Peyer's patch (tissue), 4 donors: ENCODE measurements at regions not wholly inside any gene's neighbourhood (a gene's known extent, or its start where the extent isn't known, plus 50 kb on each side); places are given as distances from the start of the nearest gene placed in this dataset.

ENCODE experiments used
- DNase-seq, 3 donors: peaks; one replicate each; pipeline ENCODE4 v3.0.0-alpha.2; 2017 to 2019
- H3K27ac ChIP-seq, 4 donors: fragments of 200-600 bp; sonication (generic); one replicate each; pipeline ENCODE4 v1.5.1; 2016 to 2019
- H3K27me3 ChIP-seq, 2 donors: fragments of 200-600 bp; sonication (generic); one replicate each; pipeline ENCODE4 v1.5.1; 2019
- H3K36me3 ChIP-seq, 3 donors: fragments of 200-600 bp; sonication (generic); one replicate each; pipeline ENCODE4 v1.5.1; 2016 to 2019
- H3K4me1 ChIP-seq, 4 donors: fragments of 200-600 bp; sonication (generic); one replicate each; pipeline ENCODE4 v1.5.1; 2016 to 2019
- H3K4me3 ChIP-seq, 4 donors: fragments of 200-600 bp; sonication (generic); 1 replicate in 3 of 4; 2 replicates in 1 of 4; pipeline ENCODE4 v1.5.1; 2016 to 2019; ENCODE audit warnings: mild to moderate bottlenecking in 1 of 4
- H3K9me3 ChIP-seq, 4 donors: fragments of 200-600 bp; sonication (generic); one replicate each; pipeline ENCODE4 v1.5.1; 2016 to 2019; ENCODE audit warnings: mild to moderate bottlenecking in 1 of 4
- POLR2A ChIP-seq, 2 donors: fragments of 450-650 bp; IDR thresholded peaks; one replicate each; pipeline ENCODE4 v1.5.1; 2017; ENCODE audit warnings: antibody characterized with exemption in 2 of 2, mild to moderate bottlenecking in 2 of 2, moderate library complexity in 2 of 2
- TF ChIP-seq, protein P1 (sequence below), 6 experiments: fragments of 450-650 bp in 4 of 6; fragments of 200-600 bp in 2 of 6; sonication (generic) in 1 of 6; IDR thresholded peaks; one replicate each; pipeline ENCODE4 v1.5.1; 2017 to 2019; ENCODE audit warnings: antibody characterized with exemption in 6 of 6, mild to moderate bottlenecking in 3 of 6, moderate library complexity in 1 of 6

DNA sequence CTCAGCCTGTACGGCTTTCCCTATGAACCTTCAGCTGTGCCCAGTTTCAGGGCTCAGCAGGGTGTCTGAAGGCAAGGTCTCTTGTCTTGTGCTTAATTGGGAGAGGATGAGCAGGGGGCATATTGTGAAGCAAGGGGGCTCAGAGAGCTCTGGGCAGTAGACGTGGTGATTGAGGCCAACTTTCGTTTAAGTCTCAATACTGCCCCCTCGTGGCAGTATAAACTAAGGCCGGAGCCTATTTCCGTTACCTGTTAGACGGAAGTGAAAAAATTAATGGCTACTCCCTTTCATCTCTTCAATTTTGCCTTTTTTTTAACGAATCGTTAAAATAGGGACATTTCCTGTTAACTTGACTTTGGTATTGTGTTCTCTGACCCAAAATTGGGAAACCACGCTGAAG lies 193.4 kb downstream of the TDRD15 start:
- H3K9me3 ChIP-seq, result no peaks in the 10 kb centered on the region
- DNase-seq, result peak in 1 of 3 donors; percentile 78
- H3K4me3 ChIP-seq, result no peak overlapping the region
- TF ChIP-seq POLR2A (IDR thresholded peaks at IDR 0.05), result no peak
- TF ChIP-seq, protein P1, sequence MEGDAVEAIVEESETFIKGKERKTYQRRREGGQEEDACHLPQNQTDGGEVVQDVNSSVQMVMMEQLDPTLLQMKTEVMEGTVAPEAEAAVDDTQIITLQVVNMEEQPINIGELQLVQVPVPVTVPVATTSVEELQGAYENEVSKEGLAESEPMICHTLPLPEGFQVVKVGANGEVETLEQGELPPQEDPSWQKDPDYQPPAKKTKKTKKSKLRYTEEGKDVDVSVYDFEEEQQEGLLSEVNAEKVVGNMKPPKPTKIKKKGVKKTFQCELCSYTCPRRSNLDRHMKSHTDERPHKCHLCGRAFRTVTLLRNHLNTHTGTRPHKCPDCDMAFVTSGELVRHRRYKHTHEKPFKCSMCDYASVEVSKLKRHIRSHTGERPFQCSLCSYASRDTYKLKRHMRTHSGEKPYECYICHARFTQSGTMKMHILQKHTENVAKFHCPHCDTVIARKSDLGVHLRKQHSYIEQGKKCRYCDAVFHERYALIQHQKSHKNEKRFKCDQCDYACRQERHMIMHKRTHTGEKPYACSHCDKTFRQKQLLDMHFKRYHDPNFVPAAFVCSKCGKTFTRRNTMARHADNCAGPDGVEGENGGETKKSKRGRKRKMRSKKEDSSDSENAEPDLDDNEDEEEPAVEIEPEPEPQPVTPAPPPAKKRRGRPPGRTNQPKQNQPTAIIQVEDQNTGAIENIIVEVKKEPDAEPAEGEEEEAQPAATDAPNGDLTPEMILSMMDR (IDR thresholded peaks at IDR 0.05), result peak in 4 of 6 experiments; percentile 60 to 75 (median 74)
- no peak overlapping the region for H3K27ac ChIP-seq
- no peaks in the 10 kb centered on the region for H3K27me3 ChIP-seq
- no peaks in the 10 kb centered on the region for H3K4me1 ChIP-seq
- no peaks in the 10 kb centered on the region for H3K36me3 ChIP-seq

DNA sequence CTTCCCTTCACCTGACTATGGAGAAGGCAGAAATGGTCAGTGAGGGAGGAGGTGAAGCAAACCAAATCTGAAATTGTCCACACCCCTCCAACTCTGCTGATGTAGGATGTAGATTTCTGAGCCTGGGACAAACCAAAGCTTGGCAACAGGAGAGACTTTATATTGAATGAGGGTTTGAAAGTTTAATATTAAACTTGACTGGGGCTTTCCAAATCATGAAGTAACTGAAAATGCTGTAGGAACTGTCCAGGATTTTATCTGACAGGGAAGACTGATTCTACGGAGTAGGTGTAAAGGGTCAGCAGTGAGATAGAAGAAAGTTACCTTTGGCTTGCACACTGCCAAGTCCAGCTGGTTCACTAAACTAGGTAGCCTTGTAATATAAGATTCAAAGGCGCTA lies 194.5 kb downstream of the TDRD15 start:
- DNase-seq, result no peak
- TF ChIP-seq POLR2A (IDR thresholded peaks at IDR 0.05), result no peak
- TF ChIP-seq, protein P1 (IDR thresholded peaks at IDR 0.05), result no peak
- Histone ChIP-seq H3K27ac (no peak overlapping the region), H3K36me3 (no peaks in the 10 kb centered on the region), H3K4me1 (no peaks in the 10 kb centered on the region), H3K9me3 (no peaks in the 10 kb centered on the region), H3K4me3 (no peak overlapping the region), H3K27me3 (no peaks in the 10 kb centered on the region)

DNA sequence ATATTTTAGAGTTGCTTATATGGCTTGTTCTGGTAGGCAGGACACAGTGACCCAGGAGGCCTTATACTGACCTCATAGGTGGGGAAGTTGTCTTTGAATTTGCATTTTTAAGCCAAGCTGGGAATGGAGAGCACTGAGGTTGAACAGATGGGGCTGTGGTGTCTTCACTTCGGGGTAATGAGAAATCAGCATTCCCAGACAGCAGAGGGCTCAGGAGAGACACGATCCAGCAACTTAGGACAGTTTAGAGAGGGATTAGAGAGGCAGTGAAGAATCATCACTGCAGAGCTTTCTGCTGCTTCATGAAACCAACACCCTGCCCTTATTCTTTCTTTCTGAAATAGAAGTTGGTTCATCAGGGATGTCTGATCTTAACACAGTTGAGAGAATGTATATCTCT lies 202.4 kb downstream of the TDRD15 start:
- Histone ChIP-seq H3K4me1 (no peaks in the 10 kb centered on the region), H3K4me3 (no peak overlapping the region), H3K27ac (no peak overlapping the region), H3K9me3 (no peaks in the 10 kb centered on the region), H3K36me3 (no peaks in the 10 kb centered on the region), H3K27me3 (no peaks in the 10 kb centered on the region)
- TF ChIP-seq POLR2A (IDR thresholded peaks at IDR 0.05), result no peak
- TF ChIP-seq, protein P1 (IDR thresholded peaks at IDR 0.05), result no peak
- no peak for DNase-seq

DNA sequence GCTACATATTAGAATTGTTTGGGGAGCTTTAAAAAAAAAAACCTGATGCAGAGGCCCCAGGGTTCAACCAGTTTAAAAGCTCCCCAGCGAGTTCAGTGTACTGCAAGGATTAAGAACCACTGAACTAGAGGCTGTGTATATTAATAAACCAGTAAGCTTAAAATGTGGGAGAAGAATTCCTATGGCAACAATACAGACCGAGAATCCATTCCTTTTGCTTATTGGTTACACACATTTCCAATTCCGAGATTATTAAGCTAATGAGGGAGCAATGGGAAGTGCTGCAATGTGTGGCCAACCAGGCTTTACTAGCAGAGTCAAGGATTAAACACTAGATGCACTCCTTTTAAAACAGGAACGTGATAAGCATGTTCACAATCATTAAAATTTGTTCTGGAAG lies 204.4 kb downstream of the TDRD15 start:
- H3K4me3 ChIP-seq, result no peak overlapping the region
- no peaks in the 10 kb centered on the region for H3K27me3 ChIP-seq
- no peaks in the 10 kb centered on the region for H3K36me3 ChIP-seq
- H3K4me1 ChIP-seq, result peaks cover 0 to 3% (median 0%) of the 10 kb centered on the region in 4 donors
- H3K9me3 ChIP-seq, result no peaks in the 10 kb centered on the region
- no peak overlapping the region for H3K27ac ChIP-seq
- TF ChIP-seq, protein P1 (IDR thresholded peaks at IDR 0.05), result no peak
- TF ChIP-seq POLR2A (IDR thresholded peaks at IDR 0.05), result no peak
- no peak for DNase-seq

DNA sequence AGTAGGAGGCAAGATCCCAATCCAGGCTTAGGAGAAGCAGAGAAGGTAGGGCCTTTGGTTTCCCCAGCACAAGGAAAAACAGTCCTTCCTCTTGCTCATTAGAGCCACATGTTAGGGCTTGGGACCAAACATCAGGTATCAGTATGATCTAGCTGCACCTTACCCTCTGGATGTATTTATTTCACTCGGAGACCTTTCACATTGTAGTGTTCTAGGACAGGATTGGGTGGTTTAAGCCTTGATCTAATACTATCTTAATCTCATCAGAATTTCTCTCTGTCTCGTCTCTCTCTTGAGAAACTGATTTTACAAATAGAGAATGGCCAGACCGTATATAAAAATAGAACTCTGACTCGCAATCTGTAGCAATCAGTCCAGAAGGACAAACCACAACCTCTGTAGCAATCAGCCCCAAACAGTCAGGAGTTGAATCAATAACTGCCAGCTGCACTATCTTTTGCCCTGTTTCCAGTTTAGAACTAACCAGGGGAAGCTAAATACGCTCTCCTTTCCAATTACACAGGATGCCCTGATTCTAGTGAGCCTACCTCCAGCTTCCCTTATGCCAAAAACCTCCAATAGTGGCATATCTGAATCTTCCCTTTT lies 207.1 kb downstream of the TDRD15 start:
- peaks cover 0 to 7% (median 0%) of the 10 kb centered on the region in 4 donors for H3K4me1 ChIP-seq
- no peaks in the 10 kb centered on the region for H3K27me3 ChIP-seq
- H3K36me3 ChIP-seq, result no peaks in the 10 kb centered on the region
- no peak for DNase-seq
- no peak overlapping the region for H3K27ac ChIP-seq
- no peak overlapping the region for H3K4me3 ChIP-seq
- no peaks in the 10 kb centered on the region for H3K9me3 ChIP-seq
- TF ChIP-seq POLR2A (IDR thresholded peaks at IDR 0.05), result no peak
- TF ChIP-seq, protein P1 (IDR thresholded peaks at IDR 0.05), result no peak
